GM23338 (cell line): ENCODE measurements at regions not wholly inside any gene's neighbourhood (a gene's known extent, or its start where the extent isn't known, plus 50 kb on each side); places are given as distances from the start of the nearest gene placed in this dataset.

Experiments used
- ATAC-seq: fragments of 200-7000 bp; cut with Tn5 transposase; 3 replicates; pipeline ENCODE4 v1.9.1; 2020
- DNase-seq: peaks from one replicate; pipeline ENCODE4 v3.0.0-alpha.2; 2015; ENCODE audit warnings: low spot score
- H2AFZ ChIP-seq: fragments of 200-600 bp; sonication (generic); 2 replicates; pipeline ENCODE4 v1.8.0; 2016; ENCODE audit warnings: antibody characterized with exemption, mild to moderate bottlenecking, moderate library complexity
- H3F3A ChIP-seq: fragments of 200-600 bp; sonication (generic); replicated peaks from 2 replicates; pipeline ENCODE4 v1.8.0; 2017; ENCODE audit warnings: antibody characterized with exemption, mixed run types, low read depth
- H3K27ac ChIP-seq: fragments of 200-600 bp; sonication (generic); 2 replicates; pipeline ENCODE4 v1.6.1; 2016; ENCODE audit warnings: low read depth
- H3K27me3 ChIP-seq: fragments of 200-600 bp; sonication (generic); 2 replicates; pipeline ENCODE4 v1.8.0; 2016; ENCODE audit warnings: mild to moderate bottlenecking, mixed run types, moderate library complexity; ENCODE audit not compliant: insufficient read depth
- H3K36me3 ChIP-seq: fragments of 200-600 bp; sonication (generic); 2 replicates; pipeline ENCODE4 v1.8.0; 2016; ENCODE audit warnings: mild to moderate bottlenecking; ENCODE audit not compliant: insufficient read depth
- H3K4me1 ChIP-seq: fragments of 200-600 bp; sonication (generic); 2 replicates; pipeline ENCODE4 v1.8.0; 2016; ENCODE audit warnings: mild to moderate bottlenecking, moderate library complexity; ENCODE audit not compliant: insufficient read depth
- H3K4me2 ChIP-seq: fragments of 200-600 bp; sonication (generic); 2 replicates; pipeline ENCODE4 v1.7.1; 2017; ENCODE audit warnings: mixed run types
- H3K4me3 ChIP-seq: fragments of 200-600 bp; sonication (generic); 2 replicates; pipeline ENCODE4 v1.6.1; 2016; ENCODE audit warnings: mixed run types
- H3K79me2 ChIP-seq: fragments of 200-600 bp; sonication (generic); replicated peaks from 2 replicates; pipeline ENCODE4 v1.8.0; 2017; ENCODE audit warnings: mild to moderate bottlenecking; ENCODE audit not compliant: insufficient read depth
- H3K9me2 ChIP-seq: fragments of 200-600 bp; sonication (generic); 2 replicates; pipeline ENCODE4 v1.8.0; 2017; ENCODE audit not compliant: insufficient read depth
- H4K20me1 ChIP-seq: fragments of 200-600 bp; sonication (generic); replicated peaks from 2 replicates; pipeline ENCODE4 v1.8.0; 2017; ENCODE audit warnings: mild to moderate bottlenecking; ENCODE audit not compliant: insufficient read depth
- H3K27ac Mint-ChIP-seq: 2 replicates; pipeline ENCODE4 v1.8.0; 2020; ENCODE audit warnings: inconsistent platforms, mild to moderate bottlenecking, moderate library complexity, mixed read lengths
- H3K27me3 Mint-ChIP-seq: 3 replicates; pipeline ENCODE4 v1.8.0; 2022; ENCODE audit warnings: low read depth, mild to moderate bottlenecking, moderate library complexity, mixed read lengths, inconsistent platforms; ENCODE audit not compliant: insufficient read depth, poor library complexity
- H3K36me3 Mint-ChIP-seq: 3 replicates; pipeline ENCODE4 v1.8.0; 2021; ENCODE audit warnings: low read depth, mild to moderate bottlenecking, inconsistent platforms, moderate library complexity, mixed read lengths
- H3K4me1 Mint-ChIP-seq: 3 replicates; pipeline ENCODE4 v1.8.0; 2020; ENCODE audit warnings: mild to moderate bottlenecking, inconsistent platforms, mixed read lengths
- H3K4me3 Mint-ChIP-seq: 3 replicates; pipeline ENCODE4 v1.8.0; 2021; ENCODE audit warnings: moderate library complexity, mild to moderate bottlenecking, inconsistent platforms, mixed read lengths
- H3K9me3 Mint-ChIP-seq: 3 replicates; pipeline ENCODE4 v1.8.0; 2020; ENCODE audit warnings: moderate library complexity, mild to moderate bottlenecking, inconsistent platforms, mixed read lengths
- CREB1 ChIP-seq: fragments of 250-450 bp; sonication (Bioruptor Pico); IDR thresholded peaks from 2 replicates; pipeline ENCODE4 v1.5.0; 2020; ENCODE audit warnings: low read depth, mild to moderate bottlenecking, moderate library complexity
- ETS1 ChIP-seq: IDR thresholded peaks from 2 replicates; pipeline ENCODE4 v1.6.1; 2016; ENCODE audit warnings: antibody characterized with exemption
- EZH2 ChIP-seq: fragments of 200-600 bp; sonication (generic); IDR thresholded peaks from one replicate; pipeline ENCODE4 v1.8.0; 2017; ENCODE audit warnings: antibody characterized with exemption, mild to moderate bottlenecking, low read depth; ENCODE audit not compliant: unreplicated experiment
- EZH2phosphoT487 ChIP-seq: fragments of 200-600 bp; sonication (generic); IDR thresholded peaks from one replicate; pipeline ENCODE4 v1.8.1; 2018; ENCODE audit warnings: antibody characterized with exemption; ENCODE audit not compliant: unreplicated experiment
- JUNB ChIP-seq: IDR thresholded peaks from one replicate; pipeline ENCODE4 v1.6.1; 2016; ENCODE audit warnings: antibody characterized with exemption; ENCODE audit not compliant: unreplicated experiment
- NANOG ChIP-seq: IDR thresholded peaks from 2 replicates; pipeline ENCODE4 v1.6.1; 2016; ENCODE audit warnings: antibody characterized with exemption, borderline replicate concordance
- POLR2AphosphoS5 ChIP-seq: IDR thresholded peaks from 2 replicates; pipeline ENCODE4 v1.6.1; 2016; ENCODE audit warnings: antibody characterized with exemption, low read depth
- REST ChIP-seq: IDR thresholded peaks from one replicate; pipeline ENCODE4 v1.6.1; 2018; ENCODE audit warnings: antibody characterized with exemption; ENCODE audit not compliant: unreplicated experiment
- STAT1 ChIP-seq: IDR thresholded peaks from one replicate; pipeline ENCODE4 v1.6.1; 2016; ENCODE audit warnings: antibody characterized with exemption; ENCODE audit not compliant: unreplicated experiment
- ZNF114 ChIP-seq: fragments of 250-450 bp; sonication (Bioruptor Pico); IDR thresholded peaks from 2 replicates; pipeline ENCODE4 v1.5.0; 2020; ENCODE audit warnings: mild to moderate bottlenecking, moderate library complexity
- ZNF331 ChIP-seq: fragments of 250-450 bp; sonication (Bioruptor Pico); IDR thresholded peaks from 2 replicates; pipeline ENCODE4 v1.5.0; 2020; ENCODE audit warnings: low read depth, mild to moderate bottlenecking, moderate library complexity
- ZNF462 ChIP-seq: fragments of 250-450 bp; sonication (Bioruptor Pico); IDR thresholded peaks from 2 replicates; pipeline ENCODE4 v1.5.0; 2020; ENCODE audit warnings: mild to moderate bottlenecking, moderate library complexity
- TF ChIP-seq, protein P1 (sequence below), 2 experiments: fragments of 200-600 bp in 1 of 2; sonication (generic) in 1 of 2; conservative IDR thresholded peaks; 2 replicates each; pipeline versions ENCODE4 v1.5.1 to v1.6.1; 2016 to 2017; ENCODE audit warnings: antibody characterized with exemption in 2 of 2, low read depth in 2 of 2, mild to moderate bottlenecking in 2 of 2, moderate library complexity in 1 of 2

- DNase-seq (no peak), ATAC-seq (no peak)
- no peak overlapping the region for H3K4me2 ChIP-seq
- no peaks in the 10 kb centered on the region for H3K9me2 ChIP-seq
- Mint-ChIP-seq H3K27ac (no peak overlapping the region), H3K9me3 (no peaks in the 10 kb centered on the region), H3K4me3 (no peak overlapping the region), H3K36me3 (no peaks in the 10 kb centered on the region), H3K27me3 (no peaks in the 10 kb centered on the region), H3K4me1 (peaks cover 3% of the 10 kb centered on the region; the same call in 1 of the 3 replicates)
- TF ChIP-seq REST, result no peak
- no peak for TF ChIP-seq CREB1 (CRISPR knock-in tag)
- TF ChIP-seq ETS1, result no peak
- no peak for TF ChIP-seq JUNB
- TF ChIP-seq EZH2phosphoT487, result no peak
- TF ChIP-seq ZNF462 (CRISPR knock-in tag), result no peak
- TF ChIP-seq, protein P1, sequence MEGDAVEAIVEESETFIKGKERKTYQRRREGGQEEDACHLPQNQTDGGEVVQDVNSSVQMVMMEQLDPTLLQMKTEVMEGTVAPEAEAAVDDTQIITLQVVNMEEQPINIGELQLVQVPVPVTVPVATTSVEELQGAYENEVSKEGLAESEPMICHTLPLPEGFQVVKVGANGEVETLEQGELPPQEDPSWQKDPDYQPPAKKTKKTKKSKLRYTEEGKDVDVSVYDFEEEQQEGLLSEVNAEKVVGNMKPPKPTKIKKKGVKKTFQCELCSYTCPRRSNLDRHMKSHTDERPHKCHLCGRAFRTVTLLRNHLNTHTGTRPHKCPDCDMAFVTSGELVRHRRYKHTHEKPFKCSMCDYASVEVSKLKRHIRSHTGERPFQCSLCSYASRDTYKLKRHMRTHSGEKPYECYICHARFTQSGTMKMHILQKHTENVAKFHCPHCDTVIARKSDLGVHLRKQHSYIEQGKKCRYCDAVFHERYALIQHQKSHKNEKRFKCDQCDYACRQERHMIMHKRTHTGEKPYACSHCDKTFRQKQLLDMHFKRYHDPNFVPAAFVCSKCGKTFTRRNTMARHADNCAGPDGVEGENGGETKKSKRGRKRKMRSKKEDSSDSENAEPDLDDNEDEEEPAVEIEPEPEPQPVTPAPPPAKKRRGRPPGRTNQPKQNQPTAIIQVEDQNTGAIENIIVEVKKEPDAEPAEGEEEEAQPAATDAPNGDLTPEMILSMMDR (conservative IDR thresholded peaks at IDR 0.05; ENCODE audit: low read depth in 2 of 2), result no peak
- no peak for TF ChIP-seq STAT1
- TF ChIP-seq ZNF114 (CRISPR knock-in tag), result no peak
- no peak for TF ChIP-seq ZNF331 (CRISPR knock-in tag)
- TF ChIP-seq POLR2AphosphoS5, result no peak
- no peak for TF ChIP-seq EZH2
- no peak for TF ChIP-seq NANOG
- no peaks in the 10 kb centered on the region for H4K20me1 ChIP-seq
- H3K27me3 ChIP-seq, result no peaks in the 10 kb centered on the region
- no peaks in the 10 kb centered on the region for H3K4me1 ChIP-seq
- no peaks in the 10 kb centered on the region for H3K79me2 ChIP-seq
- H3K36me3 ChIP-seq, result no peaks in the 10 kb centered on the region
- no peak overlapping the region for H3K27ac ChIP-seq
- no peak overlapping the region for H2AFZ ChIP-seq
- no peaks in the 10 kb centered on the region for H3F3A ChIP-seq
- H3K4me3 ChIP-seq, result no peak overlapping the region
These were observed 148.5 kb downstream of the ELOVL4 start for GRCh38 chr6:79798841-79799240.
